Natural killer cell (primary cell): ENCODE measurements at regions not wholly inside any gene's neighbourhood (a gene's known extent, or its start where the extent isn't known, plus 50 kb on each side); places are given as distances from the start of the nearest gene placed in this dataset.
"Not testable (repeated sequence)": the region's sequence is repeated elsewhere in the genome, so short reads cannot be mapped to it uniquely, and the experiment has no call there.

Experiments used
- ATAC-seq, 3 donors: fragments of 150-1000 bp in 2 of 3; fragments of 200-7000 bp in 1 of 3; cut with Tn5 transposase; 1 replicate in 1 of 3; 2 replicates in 2 of 3; pipeline ENCODE4 v1.10.0; 2021; ENCODE audit warnings: mild to moderate bottlenecking in 2 of 3, moderate library complexity in 2 of 3
- DNase-seq, 2 donors: peaks; one replicate each; pipeline versions ENCODE4 v3.0.0 to v3.0.0-alpha.2; 2013 to 2021; ENCODE audit warnings: mixed read lengths in 1 of 2
- H3K27ac ChIP-seq: one replicate; pipeline ENCODE4 v1.5.1; 2013; ENCODE audit warnings: mild to moderate bottlenecking, low read length
- H3K27me3 ChIP-seq: one replicate; pipeline ENCODE4 v1.6.1; 2013; ENCODE audit warnings: low read length; ENCODE audit not compliant: control insufficient read depth, insufficient read depth
- H3K36me3 ChIP-seq: one replicate; pipeline ENCODE4 v1.6.1; 2013; ENCODE audit warnings: low read length; ENCODE audit not compliant: control insufficient read depth, insufficient read depth
- H3K4me1 ChIP-seq: one replicate; pipeline ENCODE4 v1.6.1; 2013; ENCODE audit warnings: low read length; ENCODE audit not compliant: control insufficient read depth, insufficient read depth
- H3K4me3 ChIP-seq: one replicate; pipeline ENCODE4 v1.5.1; 2013; ENCODE audit warnings: low read length
- H3K9me3 ChIP-seq: one replicate; pipeline ENCODE4 v1.6.1; 2013; ENCODE audit warnings: low read length; ENCODE audit not compliant: control insufficient read depth, insufficient read depth
- H3K27ac Mint-ChIP-seq, 2 donors: one replicate each; pipeline ENCODE4 v1.8.0; 2022; ENCODE audit warnings: mild to moderate bottlenecking in 2 of 2, mixed read lengths in 2 of 2, moderate library complexity in 1 of 2
- H3K27me3 Mint-ChIP-seq, 2 donors: one replicate each; pipeline ENCODE4 v1.8.0; 2022; ENCODE audit warnings: low read depth in 2 of 2, mixed read lengths in 2 of 2
- H3K36me3 Mint-ChIP-seq: one replicate; pipeline ENCODE4 v1.8.0; 2022; ENCODE audit warnings: mixed read lengths
- H3K4me1 Mint-ChIP-seq, 2 donors: one replicate each; pipeline ENCODE4 v1.8.0; 2022; ENCODE audit warnings: mixed read lengths in 2 of 2
- H3K4me3 Mint-ChIP-seq: one replicate; pipeline ENCODE4 v1.8.0; 2022; ENCODE audit warnings: mild to moderate bottlenecking, moderate library complexity, mixed read lengths
- H3K9me3 Mint-ChIP-seq, 2 donors: one replicate each; pipeline ENCODE4 v1.8.0; 2022; ENCODE audit warnings: mixed read lengths in 2 of 2
- WGBS: methylation state at CpG from one replicate; pipeline ENCODE4 v1.1.7; 2013; ENCODE audit warnings: missing lambda C conversion rate; ENCODE audit not compliant: insufficient coverage; 5-methylcytosine and 5-hydroxymethylcytosine counted together
- intact Hi-C: fragments of 100-400 bp; cut with micrococcal nuclease; formaldehyde crosslinking; loops from one replicate; pipeline ENCODE4 v1.14.2; 2022
- TF ChIP-seq, protein P1 (sequence below): fragments of 200-600 bp; IDR thresholded peaks from one replicate; pipeline ENCODE4 v1.8.0; 2022; ENCODE audit warnings: antibody characterized with exemption

DNA sequence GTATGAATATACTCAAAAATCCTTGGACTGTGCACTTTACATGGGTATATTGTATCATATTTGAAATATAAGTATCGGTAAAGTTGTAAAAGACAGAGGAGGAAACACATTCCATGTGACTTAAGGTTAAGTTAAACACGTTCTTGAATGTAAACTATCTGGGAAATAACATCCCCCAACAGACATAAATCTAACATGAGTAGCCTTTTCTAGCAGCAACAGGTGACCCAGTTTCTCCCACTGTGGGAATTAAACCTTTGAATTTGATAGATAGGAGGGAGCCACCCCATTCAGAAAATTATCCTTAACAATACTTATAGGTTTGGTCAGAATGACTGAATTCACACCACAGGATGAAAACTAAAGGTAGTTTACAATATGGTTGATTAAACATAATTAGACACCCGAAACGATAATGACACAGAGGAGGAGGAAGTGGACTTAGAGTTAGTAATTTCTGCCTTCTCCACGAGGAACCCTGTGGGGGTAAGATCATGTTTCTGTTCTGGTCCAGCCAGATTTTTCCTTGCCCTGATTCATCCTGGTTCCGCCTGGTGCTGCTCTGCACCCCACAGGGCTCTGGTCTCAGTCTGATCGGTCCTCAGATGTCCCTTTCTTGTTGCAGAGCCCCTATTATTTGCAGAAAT, 84.6 kb upstream of the DNAH5 start:
- intact Hi-C loops, result no loop called here
- Histone ChIP-seq H3K9me3 (no peaks in the 10 kb centered on the region), H3K27me3 (no peaks in the 10 kb centered on the region), H3K4me1 (no peaks in the 10 kb centered on the region), H3K36me3 (no peaks in the 10 kb centered on the region), H3K27ac (no peak overlapping the region), H3K4me3 (no peak overlapping the region)
- Mint-ChIP-seq H3K4me1 (no peaks in the 10 kb centered on the region), H3K36me3 (no peaks in the 10 kb centered on the region), H3K27ac (no peak overlapping the region), H3K9me3 (no peaks in the 10 kb centered on the region), H3K27me3 (peaks cover 5 to 13% of the 10 kb centered on the region in 2 donors), H3K4me3 (no peak overlapping the region)
- 62% methylated on average over 6 of the region's 7 CpGs for WGBS
- TF ChIP-seq, protein P1, sequence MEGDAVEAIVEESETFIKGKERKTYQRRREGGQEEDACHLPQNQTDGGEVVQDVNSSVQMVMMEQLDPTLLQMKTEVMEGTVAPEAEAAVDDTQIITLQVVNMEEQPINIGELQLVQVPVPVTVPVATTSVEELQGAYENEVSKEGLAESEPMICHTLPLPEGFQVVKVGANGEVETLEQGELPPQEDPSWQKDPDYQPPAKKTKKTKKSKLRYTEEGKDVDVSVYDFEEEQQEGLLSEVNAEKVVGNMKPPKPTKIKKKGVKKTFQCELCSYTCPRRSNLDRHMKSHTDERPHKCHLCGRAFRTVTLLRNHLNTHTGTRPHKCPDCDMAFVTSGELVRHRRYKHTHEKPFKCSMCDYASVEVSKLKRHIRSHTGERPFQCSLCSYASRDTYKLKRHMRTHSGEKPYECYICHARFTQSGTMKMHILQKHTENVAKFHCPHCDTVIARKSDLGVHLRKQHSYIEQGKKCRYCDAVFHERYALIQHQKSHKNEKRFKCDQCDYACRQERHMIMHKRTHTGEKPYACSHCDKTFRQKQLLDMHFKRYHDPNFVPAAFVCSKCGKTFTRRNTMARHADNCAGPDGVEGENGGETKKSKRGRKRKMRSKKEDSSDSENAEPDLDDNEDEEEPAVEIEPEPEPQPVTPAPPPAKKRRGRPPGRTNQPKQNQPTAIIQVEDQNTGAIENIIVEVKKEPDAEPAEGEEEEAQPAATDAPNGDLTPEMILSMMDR, result no peak
- ATAC-seq (no peak), DNase-seq (no peak)

GRCh38 chr5:14028188-14028587, 83.7 kb upstream of the DNAH5 start:
- H3K27ac ChIP-seq, result no peak overlapping the region
- H3K4me1 ChIP-seq, result no peaks in the 10 kb centered on the region
- no peaks in the 10 kb centered on the region for H3K27me3 ChIP-seq
- no peak overlapping the region for H3K4me3 ChIP-seq
- ATAC-seq (no peak), DNase-seq (no peak)
- Mint-ChIP-seq H3K4me1 (no peaks in the 10 kb centered on the region), H3K27ac (no peak overlapping the region), H3K36me3 (no peaks in the 10 kb centered on the region), H3K9me3 (no peaks in the 10 kb centered on the region), H3K4me3 (no peak overlapping the region), H3K27me3 (peaks cover 0 to 11% of the 10 kb centered on the region in 2 donors)
- H3K9me3 ChIP-seq, result no peaks in the 10 kb centered on the region
- TF ChIP-seq, protein P1, result no peak
- no peaks in the 10 kb centered on the region for H3K36me3 ChIP-seq
- intact Hi-C loops, result no loop called here
- WGBS, result no CpG with 5 or more reads among the region's 1 CpG

DNA sequence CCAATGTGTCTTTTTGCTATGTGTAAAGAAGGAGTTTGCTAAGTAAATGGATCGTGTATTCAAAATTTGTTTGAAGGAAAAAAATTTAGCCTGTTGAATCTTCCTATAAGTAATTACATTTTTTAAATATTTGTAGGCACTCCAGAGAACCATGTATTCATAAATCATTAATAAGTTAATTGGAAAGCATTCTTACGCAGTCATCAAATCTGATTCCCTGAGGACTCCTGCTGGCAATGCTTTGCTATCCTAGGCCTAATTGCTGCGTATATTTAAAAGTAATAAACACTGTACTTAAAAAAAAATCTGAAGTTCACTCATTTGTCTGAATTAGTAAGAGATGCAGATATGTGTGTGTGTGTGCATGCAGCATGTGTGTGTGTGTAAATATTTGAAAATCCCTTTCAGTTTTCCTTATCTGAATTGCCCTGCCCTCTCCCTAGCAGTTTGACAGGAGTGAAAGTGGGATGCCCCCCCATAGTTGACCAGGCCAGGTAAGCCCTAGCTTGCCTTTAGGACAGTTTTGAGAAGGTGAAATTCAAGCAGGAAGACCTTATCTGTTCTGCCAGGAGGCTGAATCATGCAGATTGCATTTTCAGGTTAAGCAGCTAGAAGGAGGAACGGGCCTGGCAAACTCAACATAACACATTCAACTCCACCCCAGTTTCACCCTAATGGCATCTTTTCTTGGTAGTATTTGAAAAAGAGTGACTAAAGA, 81.2 kb upstream of the DNAH5 start:
- WGBS, result 100% methylated on average over 1 of the region's 4 CpGs
- H3K27ac ChIP-seq, result no peak overlapping the region
- Mint-ChIP-seq H3K27me3 (peaks cover 0 to 8% of the 10 kb centered on the region in 2 donors), H3K36me3 (no peaks in the 10 kb centered on the region), H3K4me1 (no peaks in the 10 kb centered on the region), H3K27ac (no peak overlapping the region), H3K9me3 (no peaks in the 10 kb centered on the region), H3K4me3 (no peak overlapping the region)
- DNase-seq (no peak), ATAC-seq (no peak)
- no peaks in the 10 kb centered on the region for H3K36me3 ChIP-seq
- H3K4me3 ChIP-seq, result no peak overlapping the region
- no peaks in the 10 kb centered on the region for H3K9me3 ChIP-seq
- no peaks in the 10 kb centered on the region for H3K27me3 ChIP-seq
- no peaks in the 10 kb centered on the region for H3K4me1 ChIP-seq
- intact Hi-C loops, result no loop called here
- TF ChIP-seq, protein P1, result no peak

DNA sequence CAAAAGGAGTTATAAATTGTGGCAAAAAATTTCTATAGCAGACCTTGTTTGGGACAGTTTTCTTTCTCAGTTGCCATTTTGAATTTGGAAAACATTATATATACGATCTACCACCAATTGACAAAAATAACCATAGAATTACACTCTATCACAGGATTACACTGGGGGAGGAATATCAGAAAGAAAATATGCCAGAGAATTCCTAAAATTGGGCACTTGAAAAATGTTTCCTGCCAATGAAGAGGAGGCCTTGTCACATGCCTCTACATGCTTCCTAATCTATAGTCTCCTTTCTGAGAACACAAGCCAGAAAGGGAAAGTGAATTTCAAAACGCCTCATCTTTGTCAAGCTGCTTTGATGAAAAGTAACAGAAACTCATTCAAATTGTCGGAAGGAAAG, 78.5 kb upstream of the DNAH5 start:
- no peaks in the 10 kb centered on the region for H3K9me3 Mint-ChIP-seq

DNA sequence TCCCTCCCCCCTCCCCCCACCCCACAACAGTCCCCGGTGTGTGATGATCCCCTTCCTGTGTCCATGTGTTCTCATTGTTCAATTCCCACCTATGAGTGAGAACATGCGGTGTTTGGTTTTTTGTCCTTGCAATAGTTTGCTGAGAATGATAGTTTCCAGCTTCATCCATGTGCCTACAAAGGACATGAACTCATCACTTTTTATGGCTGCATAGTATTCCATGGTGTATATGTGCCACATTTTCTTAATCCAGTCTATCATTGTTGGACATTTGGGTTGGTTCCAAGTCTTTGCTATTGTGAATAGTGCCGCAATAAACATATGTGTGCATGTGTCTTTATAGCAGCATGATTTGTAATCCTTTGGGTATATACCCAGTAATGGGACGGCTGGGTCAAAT, 76.5 kb upstream of the DNAH5 start:
- H3K4me3 Mint-ChIP-seq, H3K4me1 ChIP-seq, H3K4me3 ChIP-seq, H3K27me3 Mint-ChIP-seq, intact Hi-C loops, H3K4me1 Mint-ChIP-seq, ATAC-seq, H3K27ac ChIP-seq, H3K27me3 ChIP-seq, H3K36me3 ChIP-seq, H3K27ac Mint-ChIP-seq, DNase-seq, H3K36me3 Mint-ChIP-seq, H3K9me3 Mint-ChIP-seq, H3K9me3 ChIP-seq: not testable (repeated sequence)
- no CpG with 5 or more reads among the region's 4 CpGs for WGBS

More for the DNA sequence above, 78.5 kb upstream of the DNAH5 start:
- 94% methylated on average over 2 of the region's 3 CpGs for WGBS
- no peaks in the 10 kb centered on the region for H3K36me3 ChIP-seq
- Mint-ChIP-seq H3K27ac (no peak overlapping the region), H3K4me1 (no peaks in the 10 kb centered on the region), H3K27me3 (peaks cover 6 to 7% of the 10 kb centered on the region in 2 donors), H3K4me3 (no peak overlapping the region), H3K36me3 (no peaks in the 10 kb centered on the region)
- intact Hi-C loops, result no loop called here
- ATAC-seq (no peak), DNase-seq (no peak)
- H3K27ac ChIP-seq, result no peak overlapping the region
- H3K9me3 ChIP-seq, result no peaks in the 10 kb centered on the region
- TF ChIP-seq, protein P1, result no peak
- H3K27me3 ChIP-seq, result no peaks in the 10 kb centered on the region
- H3K4me3 ChIP-seq, result no peak overlapping the region
- no peaks in the 10 kb centered on the region for H3K4me1 ChIP-seq
